ENCODE measurements at regions not wholly inside any gene's neighbourhood (a gene's known extent, or its start where the extent isn't known, plus 50 kb on each side); places are given as distances from the start of the nearest gene placed in this dataset.

GRCh38 chr2:123928358-123928757 is 96.7 kb upstream of the CNTNAP5 start:
- DNase-seq: peak in 1 of 2 donors; percentile 12

GRCh38 chr2:123935405-123935804 is 89.7 kb upstream of the CNTNAP5 start:
- no peak for DNase-seq

GRCh38 chr2:123953846-123954245 is 71.2 kb upstream of the CNTNAP5 start:
- no peak for DNase-seq

GRCh38 chr2:123958011-123958410 is 67.1 kb upstream of the CNTNAP5 start:
- no peak for DNase-seq

GRCh38 chr2:123961576-123961975 is 63.5 kb upstream of the CNTNAP5 start:
- no peak for DNase-seq

- no peak for DNase-seq
Measured at GRCh38 chr2:123971564-123972318, 53.3 kb upstream of the CNTNAP5 start.
